GM23248 (cell line): ENCODE measurements at regions not wholly inside any gene's neighbourhood (a gene's known extent, or its start where the extent isn't known, plus 50 kb on each side); places are given as distances from the start of the nearest gene placed in this dataset.

Experiments
- EZH2 ChIP-seq: fragments of 200-600 bp; sonication (generic); IDR thresholded peaks from 2 replicates; pipeline ENCODE4 v1.6.1; 2018; ENCODE audit warnings: antibody characterized with exemption, mild to moderate bottlenecking; ENCODE audit not compliant: insufficient read depth, poor library complexity, severe bottlenecking
- EZH2phosphoT487 ChIP-seq: fragments of 200-600 bp; sonication (generic); IDR thresholded peaks from 2 replicates; pipeline ENCODE4 v1.6.1; 2018; ENCODE audit warnings: antibody characterized with exemption, moderate library complexity, mild to moderate bottlenecking, low read depth; ENCODE audit not compliant: insufficient read depth

- no peak for TF ChIP-seq EZH2phosphoT487
- TF ChIP-seq EZH2: no peak
Observed at GRCh38 chr15:66857694-66858093, 155.7 kb downstream of the SMAD6 start.
